Panc1 (cell line): ENCODE measurements at regions not wholly inside any gene's neighbourhood (a gene's known extent, or its start where the extent isn't known, plus 50 kb on each side); places are given as distances from the start of the nearest gene placed in this dataset.

Source experiments
- ATAC-seq: fragments of 200-7000 bp; cut with Tn5 transposase; 2 replicates; pipeline ENCODE4 v1.9.1; 2020; ENCODE audit warnings: mild to moderate bottlenecking, moderate library complexity
- BruUV-seq: library from RNA; stranded (reverse); fragments of 400-500 nt; replicated peaks from 2 replicates; lab custom pipeline; 2021; lab: Mats Ljungman, UMichigan
- CTCF ChIA-PET: fragments of 300-600 bp; sonication (Branson Sonifier 250); formaldehyde crosslinking; loops from one replicate; lab custom pipeline; 2022; ENCODE audit warnings: antibody characterized with exemption; lab: Charles Lee
- POLR2A ChIA-PET: fragments of 300-600 bp; sonication (Branson Sonifier 250); formaldehyde crosslinking; loops from one replicate; lab custom pipeline; 2022; ENCODE audit warnings: antibody characterized with exemption; lab: Charles Lee
- DNase-seq: peaks from one replicate; pipeline ENCODE4 v3.0.0-alpha.2; 2010; ENCODE audit warnings: low read depth, low spot score
- H3K27ac ChIP-seq: 2 replicates; pipeline ENCODE4 v1.5.1; 2011; ENCODE audit warnings: mild to moderate bottlenecking, low read length, inconsistent platforms
- H3K27me3 ChIP-seq: fragments of 200-500 bp; sonication (Bioruptor generic); 2 replicates; pipeline ENCODE4 v1.6.0; 2014; ENCODE audit warnings: low read length, inconsistent platforms; ENCODE audit not compliant: control insufficient read depth, insufficient read depth
- H3K36me3 ChIP-seq: fragments of 200-500 bp; sonication (Bioruptor generic); 2 replicates; pipeline ENCODE4 v1.5.1; 2014; ENCODE audit warnings: inconsistent platforms, mild to moderate bottlenecking, low read length, moderate library complexity; ENCODE audit not compliant: control insufficient read depth, insufficient read depth
- H3K4me1 ChIP-seq: 2 replicates; pipeline ENCODE4 v1.5.1; 2011; ENCODE audit warnings: inconsistent platforms, mild to moderate bottlenecking, low read length, moderate library complexity; ENCODE audit not compliant: control insufficient read depth, insufficient read depth
- H3K4me3 ChIP-seq, 2 experiments: 2 replicates each; pipeline ENCODE4 v1.5.1; 2011 to 2012; ENCODE audit warnings: low read depth in 2 of 2, low read length in 2 of 2, mild to moderate bottlenecking in 2 of 2, inconsistent platforms in 1 of 2, moderate library complexity in 1 of 2
- H3K9me3 ChIP-seq: fragments of 200-500 bp; sonication (Bioruptor generic); 2 replicates; pipeline ENCODE4 v1.5.1; 2014; ENCODE audit warnings: low read depth, mild to moderate bottlenecking, inconsistent platforms, low read length, moderate library complexity; ENCODE audit not compliant: control insufficient read depth, insufficient read depth
- POLR2AphosphoS5 ChIP-seq: IDR thresholded peaks from 2 replicates; pipeline ENCODE4 v1.6.1; 2012; ENCODE audit warnings: mild to moderate bottlenecking, low read depth, low read length, moderate library complexity
- SIN3A ChIP-seq: IDR thresholded peaks from 2 replicates; pipeline ENCODE4 v1.6.1; 2012; ENCODE audit warnings: low read depth, mild to moderate bottlenecking, low read length, moderate library complexity, borderline replicate concordance; ENCODE audit not compliant: insufficient read depth
- TCF7L2 ChIP-seq: IDR thresholded peaks from 2 replicates; pipeline ENCODE4 v1.6.1; 2011; ENCODE audit warnings: mild to moderate bottlenecking, low read depth, low read length, inconsistent platforms
- in situ Hi-C: cut with HindIII; loops from 2 replicates; pipeline ENCODE4 v1.10.0; 2016; ENCODE audit warnings: low sequenced_read_pairs, low pct_unique_long_range_greater_than_20kb
- intact Hi-C: fragments of 100-400 bp; cut with micrococcal nuclease; formaldehyde crosslinking; loops from one replicate; pipeline ENCODE4 v1.10.0; 2022; ENCODE audit not compliant: unreplicated experiment
- TF ChIP-seq, protein P1 (sequence below): fragments of 450-650 bp; IDR thresholded peaks from 2 replicates; pipeline ENCODE4 v1.5.1; 2017; ENCODE audit warnings: mild to moderate bottlenecking
- TF ChIP-seq, protein P2 (sequence below), 2 experiments: IDR thresholded peaks; 2 replicates each; pipeline ENCODE4 v1.6.1; 2011 to 2012; ENCODE audit warnings: low read depth in 2 of 2, control low read depth in 1 of 2, low read length in 1 of 2, mild to moderate bottlenecking in 1 of 2, moderate library complexity in 1 of 2; ENCODE audit not compliant: insufficient read depth in 1 of 2

DNA sequence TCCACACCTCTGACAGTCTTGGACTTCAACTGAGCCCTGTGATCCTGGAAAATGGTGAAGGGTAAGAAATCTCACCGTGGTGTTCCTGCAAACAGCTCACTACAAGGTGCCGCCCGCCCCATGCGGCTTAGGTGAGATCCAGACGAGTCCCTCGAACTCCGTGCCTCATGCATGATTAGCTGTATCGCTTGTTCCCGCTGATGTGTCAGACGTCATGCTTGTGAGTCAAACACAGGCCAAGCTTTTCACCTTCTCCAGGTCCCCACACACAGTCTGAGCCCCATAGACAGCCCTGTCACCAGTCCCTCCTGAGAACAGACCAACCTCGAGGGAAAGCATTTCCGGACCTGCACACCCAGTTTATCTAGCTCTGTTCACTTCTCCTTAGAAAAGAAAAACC, 740.5 kb downstream of the GALR1 start:
- in situ Hi-C loops, result no loop called here
- no peak for DNase-seq
- H3K36me3 ChIP-seq, result no peaks in the 10 kb centered on the region
- H3K4me1 ChIP-seq, result no peaks in the 10 kb centered on the region
- H3K27me3 ChIP-seq, result no peaks in the 10 kb centered on the region
- no peak overlapping the region for H3K27ac ChIP-seq
- intact Hi-C loops, result no loop called here
- BruUV-seq, result no TSS peak
- ATAC-seq, result no peak; the same call in 1 of the 2 replicates
- ChIA-PET POLR2A (no interaction called here), CTCF (interaction anchor here (0.6 kb wide), 1 partner anchor 241 kb away, joined by 3 read pairs; no protein-coding TSS in a partner anchor)
- H3K4me3 ChIP-seq, result no peak overlapping the region
- no peaks in the 10 kb centered on the region for H3K9me3 ChIP-seq
- TF ChIP-seq, protein P1, sequence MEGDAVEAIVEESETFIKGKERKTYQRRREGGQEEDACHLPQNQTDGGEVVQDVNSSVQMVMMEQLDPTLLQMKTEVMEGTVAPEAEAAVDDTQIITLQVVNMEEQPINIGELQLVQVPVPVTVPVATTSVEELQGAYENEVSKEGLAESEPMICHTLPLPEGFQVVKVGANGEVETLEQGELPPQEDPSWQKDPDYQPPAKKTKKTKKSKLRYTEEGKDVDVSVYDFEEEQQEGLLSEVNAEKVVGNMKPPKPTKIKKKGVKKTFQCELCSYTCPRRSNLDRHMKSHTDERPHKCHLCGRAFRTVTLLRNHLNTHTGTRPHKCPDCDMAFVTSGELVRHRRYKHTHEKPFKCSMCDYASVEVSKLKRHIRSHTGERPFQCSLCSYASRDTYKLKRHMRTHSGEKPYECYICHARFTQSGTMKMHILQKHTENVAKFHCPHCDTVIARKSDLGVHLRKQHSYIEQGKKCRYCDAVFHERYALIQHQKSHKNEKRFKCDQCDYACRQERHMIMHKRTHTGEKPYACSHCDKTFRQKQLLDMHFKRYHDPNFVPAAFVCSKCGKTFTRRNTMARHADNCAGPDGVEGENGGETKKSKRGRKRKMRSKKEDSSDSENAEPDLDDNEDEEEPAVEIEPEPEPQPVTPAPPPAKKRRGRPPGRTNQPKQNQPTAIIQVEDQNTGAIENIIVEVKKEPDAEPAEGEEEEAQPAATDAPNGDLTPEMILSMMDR, result no peak
- TF ChIP-seq TCF7L2 (no peak), POLR2AphosphoS5 (no peak)
- TF ChIP-seq, protein P2, sequence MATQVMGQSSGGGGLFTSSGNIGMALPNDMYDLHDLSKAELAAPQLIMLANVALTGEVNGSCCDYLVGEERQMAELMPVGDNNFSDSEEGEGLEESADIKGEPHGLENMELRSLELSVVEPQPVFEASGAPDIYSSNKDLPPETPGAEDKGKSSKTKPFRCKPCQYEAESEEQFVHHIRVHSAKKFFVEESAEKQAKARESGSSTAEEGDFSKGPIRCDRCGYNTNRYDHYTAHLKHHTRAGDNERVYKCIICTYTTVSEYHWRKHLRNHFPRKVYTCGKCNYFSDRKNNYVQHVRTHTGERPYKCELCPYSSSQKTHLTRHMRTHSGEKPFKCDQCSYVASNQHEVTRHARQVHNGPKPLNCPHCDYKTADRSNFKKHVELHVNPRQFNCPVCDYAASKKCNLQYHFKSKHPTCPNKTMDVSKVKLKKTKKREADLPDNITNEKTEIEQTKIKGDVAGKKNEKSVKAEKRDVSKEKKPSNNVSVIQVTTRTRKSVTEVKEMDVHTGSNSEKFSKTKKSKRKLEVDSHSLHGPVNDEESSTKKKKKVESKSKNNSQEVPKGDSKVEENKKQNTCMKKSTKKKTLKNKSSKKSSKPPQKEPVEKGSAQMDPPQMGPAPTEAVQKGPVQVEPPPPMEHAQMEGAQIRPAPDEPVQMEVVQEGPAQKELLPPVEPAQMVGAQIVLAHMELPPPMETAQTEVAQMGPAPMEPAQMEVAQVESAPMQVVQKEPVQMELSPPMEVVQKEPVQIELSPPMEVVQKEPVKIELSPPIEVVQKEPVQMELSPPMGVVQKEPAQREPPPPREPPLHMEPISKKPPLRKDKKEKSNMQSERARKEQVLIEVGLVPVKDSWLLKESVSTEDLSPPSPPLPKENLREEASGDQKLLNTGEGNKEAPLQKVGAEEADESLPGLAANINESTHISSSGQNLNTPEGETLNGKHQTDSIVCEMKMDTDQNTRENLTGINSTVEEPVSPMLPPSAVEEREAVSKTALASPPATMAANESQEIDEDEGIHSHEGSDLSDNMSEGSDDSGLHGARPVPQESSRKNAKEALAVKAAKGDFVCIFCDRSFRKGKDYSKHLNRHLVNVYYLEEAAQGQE (IDR thresholded peaks at IDR 0.05; ENCODE audit: insufficient read depth in 1 of 2, low read depth in 2 of 2, low read length in 1 of 2), result no peak

DNA sequence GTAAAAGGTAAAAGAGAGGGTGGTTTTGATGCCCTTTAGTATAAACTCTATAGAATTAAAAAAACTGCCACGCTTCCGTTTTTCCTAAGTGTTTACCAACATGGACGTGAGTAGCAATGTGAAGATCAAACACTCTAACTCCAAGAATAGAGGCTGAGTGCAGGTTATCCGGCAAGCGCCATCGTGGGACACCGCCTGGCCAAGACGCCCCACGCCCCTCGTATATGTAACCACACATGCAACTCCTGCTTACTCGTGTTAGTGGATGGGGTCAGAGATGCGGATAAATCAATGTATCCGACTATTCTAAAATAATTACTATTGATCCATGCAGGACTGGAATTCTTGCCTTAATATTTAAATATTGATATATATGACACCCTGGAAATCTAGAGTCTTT, 741.3 kb downstream of the GALR1 start:
- ATAC-seq (no peak), DNase-seq (no peak)
- Histone ChIP-seq H3K4me3 (no peak overlapping the region), H3K27me3 (no peaks in the 10 kb centered on the region), H3K4me1 (no peaks in the 10 kb centered on the region), H3K9me3 (no peaks in the 10 kb centered on the region), H3K36me3 (no peaks in the 10 kb centered on the region), H3K27ac (no peak overlapping the region)
- CTCF ChIA-PET, result no interaction called here
- TF ChIP-seq TCF7L2 (no peak), POLR2AphosphoS5 (no peak), SIN3A (no peak)
- TF ChIP-seq, protein P2 (IDR thresholded peaks at IDR 0.05; ENCODE audit: insufficient read depth in 1 of 2, low read depth in 2 of 2, low read length in 1 of 2), result no peak
- TF ChIP-seq, protein P1, result no peak
- no TSS peak for BruUV-seq
- POLR2A ChIA-PET, result no interaction called here
- intact Hi-C loops, result no loop called here
- in situ Hi-C loops, result no loop called here
